ENCODE measurements at regions not wholly inside any gene's neighbourhood (a gene's known extent, or its start where the extent isn't known, plus 50 kb on each side); places are given as distances from the start of the nearest gene placed in this dataset.

DNA sequence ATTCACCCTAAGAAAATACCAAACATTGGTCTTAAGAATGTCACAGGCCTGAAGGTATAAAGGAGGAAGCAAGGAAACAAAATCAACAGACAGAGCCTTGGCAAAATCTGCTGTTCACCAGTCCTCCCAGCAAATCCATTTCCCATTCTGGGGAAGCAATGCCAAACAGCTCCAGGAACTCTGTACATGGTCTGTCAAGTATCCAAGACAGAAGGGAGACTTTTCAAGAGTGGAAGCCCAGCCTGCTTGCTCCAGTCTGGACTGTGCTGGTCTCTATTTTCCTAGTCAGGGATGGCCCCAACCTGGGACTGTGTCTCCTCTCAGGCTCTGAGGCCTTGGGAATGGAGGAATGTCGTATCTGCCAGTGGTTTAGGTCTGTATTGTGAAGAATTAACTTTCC, 251.5 kb downstream of the DAD1 start:
- TF ChIP-seq POLR2AphosphoS5 (IDR thresholded peaks at IDR 0.05; ENCODE audit: low read depth) (no peak), GABPA (IDR thresholded peaks at IDR 0.05; ENCODE audit: low read depth) (no peak)
- TF ChIP-seq, protein P1, sequence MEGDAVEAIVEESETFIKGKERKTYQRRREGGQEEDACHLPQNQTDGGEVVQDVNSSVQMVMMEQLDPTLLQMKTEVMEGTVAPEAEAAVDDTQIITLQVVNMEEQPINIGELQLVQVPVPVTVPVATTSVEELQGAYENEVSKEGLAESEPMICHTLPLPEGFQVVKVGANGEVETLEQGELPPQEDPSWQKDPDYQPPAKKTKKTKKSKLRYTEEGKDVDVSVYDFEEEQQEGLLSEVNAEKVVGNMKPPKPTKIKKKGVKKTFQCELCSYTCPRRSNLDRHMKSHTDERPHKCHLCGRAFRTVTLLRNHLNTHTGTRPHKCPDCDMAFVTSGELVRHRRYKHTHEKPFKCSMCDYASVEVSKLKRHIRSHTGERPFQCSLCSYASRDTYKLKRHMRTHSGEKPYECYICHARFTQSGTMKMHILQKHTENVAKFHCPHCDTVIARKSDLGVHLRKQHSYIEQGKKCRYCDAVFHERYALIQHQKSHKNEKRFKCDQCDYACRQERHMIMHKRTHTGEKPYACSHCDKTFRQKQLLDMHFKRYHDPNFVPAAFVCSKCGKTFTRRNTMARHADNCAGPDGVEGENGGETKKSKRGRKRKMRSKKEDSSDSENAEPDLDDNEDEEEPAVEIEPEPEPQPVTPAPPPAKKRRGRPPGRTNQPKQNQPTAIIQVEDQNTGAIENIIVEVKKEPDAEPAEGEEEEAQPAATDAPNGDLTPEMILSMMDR (IDR thresholded peaks at IDR 0.05; ENCODE audit: insufficient read depth, low read length): no peak
